HepG2 (cell line): ENCODE measurements at regions not wholly inside any gene's neighbourhood (a gene's known extent, or its start where the extent isn't known, plus 50 kb on each side); places are given as distances from the start of the nearest gene placed in this dataset.

Experiments used
- ATAC-seq: fragments of 200-7000 bp; cut with Tn5 transposase; 3 replicates; pipeline ENCODE4 v1.9.1; 2020; ENCODE audit warnings: mild to moderate bottlenecking, moderate library complexity
- BruUV-seq: library from RNA; stranded (reverse); fragments of 400-500 nt; replicated peaks from 2 replicates; lab custom pipeline; 2021; lab: Mats Ljungman, UMichigan
- CTCF ChIA-PET: fragments of 300-600 bp; formaldehyde crosslinking; extraction: SDS; loops from one replicate; lab custom pipeline; 2021; ENCODE audit warnings: low total read pairs, inconsistent platforms, low intra/inter-chr PET ratio; lab: Yijun Ruan, JAX
- POLR2A ChIA-PET: fragments of 350-600 bp; sonication (Branson Sonifier 250); formaldehyde crosslinking; loops from one replicate; lab custom pipeline; 2020; ENCODE audit warnings: antibody characterized with exemption, inconsistent platforms; lab: Yijun Ruan, JAX
- DNase-seq: peaks from one replicate; pipeline ENCODE4 v3.0.0-alpha.2; 2015; ENCODE audit warnings: low spot score
- FAIRE-seq: peaks from 3 replicates; lab custom pipeline; 2011; peaks lifted over from hg19 to GRCh38; lab: Jason Lieb, UNC
- H2AFZ ChIP-seq: one replicate; pipeline ENCODE4 v1.6.1; 2011; ENCODE audit warnings: low read length, inconsistent platforms
- H3K27ac ChIP-seq: fragments of 300-600 bp; 3 replicates; pipeline ENCODE4 v1.8.0; 2011; ENCODE audit warnings: mixed run types, mild to moderate bottlenecking, mixed read lengths, low read length, inconsistent platforms; ENCODE audit not compliant: insufficient read depth; ENCODE audit errors: extremely low read length
- H3K27me3 ChIP-seq, 2 experiments: fragments of 200-600 bp in 1 of 2; 2 replicates in 1 of 2; 3 replicates in 1 of 2; pipeline versions ENCODE4 v1.6.0 to v1.8.0; 2011; ENCODE audit warnings: low read length in 2 of 2, mild to moderate bottlenecking in 2 of 2, moderate library complexity in 2 of 2, inconsistent platforms in 1 of 2; ENCODE audit not compliant: insufficient read depth in 2 of 2, control insufficient read depth in 1 of 2
- H3K36me3 ChIP-seq, 2 experiments: fragments of 200-600 bp in 1 of 2; replicated peaks in 1 of 2; 2 replicates in 1 of 2; 3 replicates in 1 of 2; pipeline versions ENCODE4 v1.5.1 to v1.8.0; 2011; ENCODE audit warnings: low read length in 2 of 2, inconsistent platforms in 1 of 2; ENCODE audit not compliant: insufficient read depth in 2 of 2, control insufficient read depth in 1 of 2
- H3K4me1 ChIP-seq: 2 replicates; pipeline ENCODE4 v1.5.1; 2012; ENCODE audit warnings: low read length, inconsistent platforms; ENCODE audit not compliant: insufficient read depth
- H3K4me2 ChIP-seq: 2 replicates; pipeline ENCODE4 v1.6.0; 2011; ENCODE audit warnings: low read depth, low read length, inconsistent platforms
- H3K4me3 ChIP-seq, 3 experiments: fragments of 200-600 bp in 1 of 3; sonication (generic), shearing (Covaris generic) in 1 of 3; replicated peaks in 1 of 3; 2 replicates each; pipeline ENCODE4 v1.5.1; 2011 to 2016; ENCODE audit warnings: low read length in 3 of 3, inconsistent platforms in 2 of 3, low read depth in 2 of 3, mild to moderate bottlenecking in 2 of 3, control low read depth in 1 of 3, mixed read lengths in 1 of 3; ENCODE audit not compliant: insufficient read depth in 1 of 3
- H3K79me2 ChIP-seq: one replicate; pipeline ENCODE4 v1.6.1; 2011; ENCODE audit warnings: low read length, inconsistent platforms; ENCODE audit not compliant: insufficient read depth
- H3K9ac ChIP-seq: 2 replicates; pipeline ENCODE4 v1.6.0; 2011; ENCODE audit warnings: mild to moderate bottlenecking, low read depth, low read length, inconsistent platforms; ENCODE audit not compliant: insufficient read depth
- H3K9me3 ChIP-seq: 2 replicates; pipeline ENCODE4 v1.5.1; 2012; ENCODE audit warnings: mild to moderate bottlenecking, low read length
- H4K20me1 ChIP-seq: 2 replicates; pipeline ENCODE4 v1.6.0; 2011; ENCODE audit warnings: inconsistent platforms, mild to moderate bottlenecking, low read length, moderate library complexity; ENCODE audit not compliant: insufficient read depth
- DNMT3B ChIP-seq: conservative IDR thresholded peaks from 2 replicates; pipeline ENCODE4 v1.6.1; 2016; ENCODE audit warnings: missing biosample characterization, control low read depth
- MYC ChIP-seq: sonication (generic); formaldehyde crosslinking; IDR thresholded peaks from 2 replicates; pipeline ENCODE4 v1.9.0; 2021; ENCODE audit warnings: missing genetic modification reagents, borderline replicate concordance
- PHF8 ChIP-seq: sonication (generic); formaldehyde crosslinking; IDR thresholded peaks from 2 replicates; pipeline ENCODE4 v1.5.0; 2020; ENCODE audit warnings: missing genetic modification reagents
- SMC3 ChIP-seq: IDR thresholded peaks from 2 replicates; pipeline ENCODE4 v1.6.1; 2011; ENCODE audit warnings: low read length, improper control_type of control experiment
- SP4 ChIP-seq: sonication (generic); formaldehyde crosslinking; IDR thresholded peaks from 2 replicates; pipeline ENCODE4 v1.8.1; 2023; ENCODE audit warnings: mild to moderate bottlenecking, missing genetic modification reagents
- STAG1 ChIP-seq: sonication (generic); formaldehyde crosslinking; IDR thresholded peaks from 2 replicates; pipeline ENCODE4 v1.4.0; 2020; ENCODE audit warnings: missing genetic modification reagents
- TAF15 ChIP-seq: fragments of 200-400 bp; formaldehyde crosslinking; IDR thresholded peaks from one replicate; pipeline ENCODE4 v1.6.1; 2018; ENCODE audit warnings: mild to moderate bottlenecking, low read depth, low read length; ENCODE audit not compliant: poor library complexity, severe bottlenecking
- ZNF180 ChIP-seq: sonication (generic); formaldehyde crosslinking; IDR thresholded peaks from 2 replicates; pipeline ENCODE4 v1.4.0; 2020; ENCODE audit warnings: low read depth, missing genetic modification reagents, borderline replicate concordance
- ZNF20 ChIP-seq: sonication (generic); formaldehyde crosslinking; IDR thresholded peaks from 2 replicates; pipeline ENCODE4 v1.4.0; 2020; ENCODE audit warnings: mild to moderate bottlenecking, moderate library complexity, missing genetic modification reagents
- ZNF501 ChIP-seq: sonication (generic); formaldehyde crosslinking; IDR thresholded peaks from 2 replicates; pipeline ENCODE4 v1.5.1; 2020; ENCODE audit warnings: mild to moderate bottlenecking, moderate library complexity, missing genetic modification reagents
- ZNF510 ChIP-seq: sonication (generic); formaldehyde crosslinking; IDR thresholded peaks from 2 replicates; pipeline ENCODE4 v1.4.0; 2020; ENCODE audit warnings: low read depth, mild to moderate bottlenecking, missing genetic modification reagents
- WGBS: methylation state at CpG from one replicate; pipeline ENCODE4 v1.1.6; 2017; ENCODE audit warnings: low lambda C conversion rate; 5-methylcytosine and 5-hydroxymethylcytosine counted together
- in situ Hi-C: cut with HindIII; loops from 2 replicates; pipeline ENCODE4 v1.10.0; 2017; ENCODE audit warnings: low pct_unique_long_range_greater_than_20kb; ENCODE audit not compliant: extremely low pct_ligation_motif_present
- intact Hi-C: fragments of 100-400 bp; cut with micrococcal nuclease; formaldehyde crosslinking; loops from one replicate; pipeline ENCODE4 v1.10.0; 2022; ENCODE audit not compliant: unreplicated experiment
- TF ChIP-seq, protein P1 (sequence below): sonication (generic); formaldehyde crosslinking; IDR thresholded peaks from one replicate; pipeline ENCODE4 v1.5.1; 2020; ENCODE audit warnings: mild to moderate bottlenecking, missing genetic modification reagents; ENCODE audit errors: not compliant biosample characterization
- TF ChIP-seq, protein P2 (sequence below): sonication (generic); formaldehyde crosslinking; IDR thresholded peaks from 2 replicates; pipeline ENCODE4 v1.8.0; 2022; ENCODE audit warnings: mild to moderate bottlenecking, missing genetic modification reagents; ENCODE audit not compliant: insufficient replicate concordance
- TF ChIP-seq, protein P3 (sequence below): sonication (generic); formaldehyde crosslinking; IDR thresholded peaks from 2 replicates; pipeline ENCODE4 v1.5.0; 2020; ENCODE audit warnings: mild to moderate bottlenecking, missing genetic modification reagents, moderate library complexity

- Histone ChIP-seq H3K79me2 (no peaks in the 10 kb centered on the region), H3K27ac (no peak overlapping the region), H3K9me3 (no peaks in the 10 kb centered on the region), H3K9ac (no peak overlapping the region), H2AFZ (no peak overlapping the region), H4K20me1 (no peaks in the 10 kb centered on the region), H3K27me3 (no peaks in the 10 kb centered on the region), H3K4me1 (no peaks in the 10 kb centered on the region), H3K4me2 (no peak overlapping the region), H3K36me3 (no peaks in the 10 kb centered on the region), H3K4me3 (no peak overlapping the region)
- ATAC-seq (peak; percentile 73), DNase-seq (peak; percentile 2), FAIRE-seq (peak; percentile 82)
- CTCF ChIA-PET, result no interaction called here
- intact Hi-C loops, result loop anchor here (2.0 kb wide), 2 partner anchors 806 to 854 kb away; no protein-coding TSS in a partner anchor
- POLR2A ChIA-PET, result no interaction called here
- WGBS, result 1% methylated on average over 6 of the region's 6 CpGs
- BruUV-seq, result no TSS peak
- in situ Hi-C loops, result loop anchor here (10.0 kb wide), 1 partner anchor 802 kb away; no protein-coding TSS in a partner anchor
- TF ChIP-seq SP4, result no peak
- no peak for TF ChIP-seq DNMT3B (CRISPR knock-in tag)
- peak; percentile 20; the same call in 1 of the 2 replicates for TF ChIP-seq SMC3
- TF ChIP-seq, protein P1, sequence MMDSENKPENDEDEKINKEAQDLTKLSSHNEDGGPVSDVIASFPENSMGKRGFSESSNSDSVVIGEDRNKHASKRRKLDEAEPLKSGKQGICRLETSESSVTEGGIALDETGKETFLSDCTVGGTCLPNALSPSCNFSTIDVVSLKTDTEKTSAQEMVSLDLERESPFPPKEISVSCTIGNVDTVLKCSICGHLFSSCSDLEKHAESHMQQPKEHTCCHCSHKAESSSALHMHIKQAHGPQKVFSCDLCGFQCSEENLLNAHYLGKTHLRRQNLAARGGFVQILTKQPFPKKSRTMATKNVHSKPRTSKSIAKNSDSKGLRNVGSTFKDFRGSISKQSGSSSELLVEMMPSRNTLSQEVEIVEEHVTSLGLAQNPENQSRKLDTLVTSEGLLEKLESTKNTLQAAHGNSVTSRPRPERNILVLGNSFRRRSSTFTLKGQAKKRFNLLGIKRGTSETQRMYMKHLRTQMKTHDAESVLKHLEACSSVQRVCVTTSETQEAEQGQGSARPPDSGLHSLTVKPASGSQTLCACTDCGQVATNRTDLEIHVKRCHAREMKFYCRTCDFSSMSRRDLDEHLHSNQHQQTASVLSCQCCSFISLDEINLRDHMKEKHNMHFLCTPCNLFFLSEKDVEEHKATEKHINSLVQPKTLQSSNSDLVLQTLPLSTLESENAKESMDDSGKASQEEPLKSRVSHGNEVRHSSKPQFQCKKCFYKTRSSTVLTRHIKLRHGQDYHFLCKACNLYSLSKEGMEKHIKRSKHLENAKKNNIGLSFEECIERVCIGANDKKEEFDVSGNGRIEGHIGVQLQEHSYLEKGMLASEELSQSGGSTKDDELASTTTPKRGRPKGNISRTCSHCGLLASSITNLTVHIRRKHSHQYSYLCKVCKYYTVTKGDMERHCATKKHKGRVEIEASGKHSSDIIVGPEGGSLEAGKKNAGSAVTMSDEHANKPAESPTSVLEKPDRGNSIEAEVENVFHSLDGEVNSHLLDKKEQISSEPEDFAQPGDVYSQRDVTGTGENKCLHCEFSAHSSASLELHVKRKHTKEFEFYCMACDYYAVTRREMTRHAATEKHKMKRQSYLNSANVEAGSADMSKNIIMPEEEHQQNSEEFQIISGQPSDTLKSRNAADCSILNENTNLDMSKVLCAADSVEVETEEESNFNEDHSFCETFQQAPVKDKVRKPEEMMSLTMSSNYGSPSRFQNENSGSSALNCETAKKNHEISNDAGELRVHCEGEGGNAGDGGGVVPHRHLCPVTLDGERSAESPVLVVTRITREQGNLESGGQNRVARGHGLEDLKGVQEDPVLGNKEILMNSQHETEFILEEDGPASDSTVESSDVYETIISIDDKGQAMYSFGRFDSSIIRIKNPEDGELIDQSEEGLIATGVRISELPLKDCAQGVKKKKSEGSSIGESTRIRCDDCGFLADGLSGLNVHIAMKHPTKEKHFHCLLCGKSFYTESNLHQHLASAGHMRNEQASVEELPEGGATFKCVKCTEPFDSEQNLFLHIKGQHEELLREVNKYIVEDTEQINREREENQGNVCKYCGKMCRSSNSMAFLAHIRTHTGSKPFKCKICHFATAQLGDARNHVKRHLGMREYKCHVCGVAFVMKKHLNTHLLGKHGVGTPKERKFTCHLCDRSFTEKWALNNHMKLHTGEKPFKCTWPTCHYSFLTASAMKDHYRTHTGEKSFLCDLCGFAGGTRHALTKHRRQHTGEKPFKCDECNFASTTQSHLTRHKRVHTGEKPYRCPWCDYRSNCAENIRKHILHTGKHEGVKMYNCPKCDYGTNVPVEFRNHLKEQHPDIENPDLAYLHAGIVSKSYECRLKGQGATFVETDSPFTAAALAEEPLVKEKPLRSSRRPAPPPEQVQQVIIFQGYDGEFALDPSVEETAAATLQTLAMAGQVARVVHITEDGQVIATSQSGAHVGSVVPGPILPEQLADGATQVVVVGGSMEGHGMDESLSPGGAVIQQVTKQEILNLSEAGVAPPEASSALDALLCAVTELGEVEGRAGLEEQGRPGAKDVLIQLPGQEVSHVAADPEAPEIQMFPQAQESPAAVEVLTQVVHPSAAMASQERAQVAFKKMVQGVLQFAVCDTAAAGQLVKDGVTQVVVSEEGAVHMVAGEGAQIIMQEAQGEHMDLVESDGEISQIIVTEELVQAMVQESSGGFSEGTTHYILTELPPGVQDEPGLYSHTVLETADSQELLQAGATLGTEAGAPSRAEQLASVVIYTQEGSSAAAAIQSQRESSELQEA (CRISPR knock-in tag), result no peak
- TF ChIP-seq, protein P2, sequence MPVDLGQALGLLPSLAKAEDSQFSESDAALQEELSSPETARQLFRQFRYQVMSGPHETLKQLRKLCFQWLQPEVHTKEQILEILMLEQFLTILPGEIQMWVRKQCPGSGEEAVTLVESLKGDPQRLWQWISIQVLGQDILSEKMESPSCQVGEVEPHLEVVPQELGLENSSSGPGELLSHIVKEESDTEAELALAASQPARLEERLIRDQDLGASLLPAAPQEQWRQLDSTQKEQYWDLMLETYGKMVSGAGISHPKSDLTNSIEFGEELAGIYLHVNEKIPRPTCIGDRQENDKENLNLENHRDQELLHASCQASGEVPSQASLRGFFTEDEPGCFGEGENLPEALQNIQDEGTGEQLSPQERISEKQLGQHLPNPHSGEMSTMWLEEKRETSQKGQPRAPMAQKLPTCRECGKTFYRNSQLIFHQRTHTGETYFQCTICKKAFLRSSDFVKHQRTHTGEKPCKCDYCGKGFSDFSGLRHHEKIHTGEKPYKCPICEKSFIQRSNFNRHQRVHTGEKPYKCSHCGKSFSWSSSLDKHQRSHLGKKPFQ (CRISPR knock-in tag), result no peak
- TF ChIP-seq ZNF20 (CRISPR knock-in tag), result no peak
- no peak for TF ChIP-seq MYC (CRISPR knock-in tag)
- TF ChIP-seq PHF8 (CRISPR knock-in tag), result no peak
- peak; percentile 42 for TF ChIP-seq STAG1 (CRISPR knock-in tag)
- no peak for TF ChIP-seq ZNF501 (CRISPR knock-in tag)
- no peak for TF ChIP-seq ZNF510
- no peak for TF ChIP-seq TAF15
- TF ChIP-seq, protein P3, sequence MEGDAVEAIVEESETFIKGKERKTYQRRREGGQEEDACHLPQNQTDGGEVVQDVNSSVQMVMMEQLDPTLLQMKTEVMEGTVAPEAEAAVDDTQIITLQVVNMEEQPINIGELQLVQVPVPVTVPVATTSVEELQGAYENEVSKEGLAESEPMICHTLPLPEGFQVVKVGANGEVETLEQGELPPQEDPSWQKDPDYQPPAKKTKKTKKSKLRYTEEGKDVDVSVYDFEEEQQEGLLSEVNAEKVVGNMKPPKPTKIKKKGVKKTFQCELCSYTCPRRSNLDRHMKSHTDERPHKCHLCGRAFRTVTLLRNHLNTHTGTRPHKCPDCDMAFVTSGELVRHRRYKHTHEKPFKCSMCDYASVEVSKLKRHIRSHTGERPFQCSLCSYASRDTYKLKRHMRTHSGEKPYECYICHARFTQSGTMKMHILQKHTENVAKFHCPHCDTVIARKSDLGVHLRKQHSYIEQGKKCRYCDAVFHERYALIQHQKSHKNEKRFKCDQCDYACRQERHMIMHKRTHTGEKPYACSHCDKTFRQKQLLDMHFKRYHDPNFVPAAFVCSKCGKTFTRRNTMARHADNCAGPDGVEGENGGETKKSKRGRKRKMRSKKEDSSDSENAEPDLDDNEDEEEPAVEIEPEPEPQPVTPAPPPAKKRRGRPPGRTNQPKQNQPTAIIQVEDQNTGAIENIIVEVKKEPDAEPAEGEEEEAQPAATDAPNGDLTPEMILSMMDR (CRISPR knock-in tag), result peak; percentile 44
- TF ChIP-seq ZNF180 (CRISPR knock-in tag), result no peak
Measured at GRCh38 chrX:33336783-33337182, 125.4 kb upstream of the DMD start.
